ENCODE measurements at regions not wholly inside any gene's neighbourhood (a gene's known extent, or its start where the extent isn't known, plus 50 kb on each side); places are given as distances from the start of the nearest gene placed in this dataset.

- 0 out of 2 replicates have a peak, but pooled peaks have one; percentile 58 for TF ChIP-seq CHAMP1 (IDR thresholded peaks at IDR 0.05)
- TF ChIP-seq LCOR (CRISPR knock-in tag; IDR thresholded peaks at IDR 0.05), result no peak
- no peak for TF ChIP-seq ETV5 (CRISPR knock-in tag; IDR thresholded peaks at IDR 0.05; ENCODE audit: low read depth)
- no peak for TF ChIP-seq MEF2A (IDR thresholded peaks at IDR 0.05; ENCODE audit: control insufficient read depth, low read depth, low read length)
- TF ChIP-seq XRCC5 (IDR thresholded peaks at IDR 0.05; ENCODE audit: low read depth, low read length), result no peak
- no peak for TF ChIP-seq NKRF (IDR thresholded peaks at IDR 0.05; ENCODE audit: borderline replicate concordance)
- TF ChIP-seq FOXK1 (CRISPR knock-in tag; IDR thresholded peaks at IDR 0.05; ENCODE audit: borderline replicate concordance), result no peak
- TF ChIP-seq HNRNPK (IDR thresholded peaks at IDR 0.05; ENCODE audit: low read depth, low read length, poor library complexity, severe bottlenecking), result no peak
- TF ChIP-seq MEIS2 (IDR thresholded peaks at IDR 0.05; ENCODE audit: partially characterized antibody), result no peak
- TF ChIP-seq RBM25 (IDR thresholded peaks at IDR 0.05; ENCODE audit: low read depth, low read length, severe bottlenecking), result no peak
- TF ChIP-seq NFIX (CRISPR knock-in tag; IDR thresholded peaks at IDR 0.05; ENCODE audit: low read depth), result no peak
- TF ChIP-seq POLR3A (IDR thresholded peaks at IDR 0.05; ENCODE audit: borderline replicate concordance, extremely low read depth, insufficient read depth, insufficient read length), result no peak
- TF ChIP-seq RNF219 (CRISPR knock-in tag; IDR thresholded peaks at IDR 0.05), result no peak
- TF ChIP-seq GTF2E2 (tag; IDR thresholded peaks at IDR 0.05), result peak; percentile 84
- no peak for TF ChIP-seq ARID1B (IDR thresholded peaks at IDR 0.05)
- TF ChIP-seq CBX1 (IDR thresholded peaks at IDR 0.05; ENCODE audit: low read depth), result no peak
- no peak for TF ChIP-seq BRF1 (IDR thresholded peaks at IDR 0.05; ENCODE audit: borderline replicate concordance, extremely low read depth, insufficient read length)
- TF ChIP-seq HLTF (IDR thresholded peaks at IDR 0.05), result no peak
Observed at GRCh38 chr6:119566546-119567260, 217.1 kb upstream of the MAN1A1 start (continued).
